AG08395 (cell line): ENCODE measurements at regions not wholly inside any gene's neighbourhood (a gene's known extent, or its start where the extent isn't known, plus 50 kb on each side); places are given as distances from the start of the nearest gene placed in this dataset.

Source experiments
- DNase-seq: peaks from one replicate; pipeline ENCODE4 v3.0.0; 2012; ENCODE audit warnings: mixed read lengths, low spot score

DNA sequence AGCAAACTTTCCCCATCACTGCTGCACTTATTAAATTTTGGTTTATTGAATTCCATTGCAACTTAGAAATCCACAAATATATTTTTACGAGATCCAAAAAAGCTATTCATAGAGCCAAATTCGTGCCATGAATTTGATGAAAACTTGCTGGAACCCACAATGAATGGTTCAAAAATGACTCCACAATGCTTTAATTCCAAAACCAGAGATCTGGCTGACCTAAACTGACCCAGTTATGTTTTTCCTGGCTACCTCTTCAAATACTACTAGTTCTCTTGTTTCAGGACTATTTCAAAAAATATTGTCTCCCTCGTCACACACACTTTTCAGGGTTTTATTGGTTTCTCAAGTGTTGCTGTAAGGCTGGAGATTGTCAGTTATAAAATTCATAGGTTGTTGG, 474.8 kb downstream of the PDGFC start:
- peak; percentile 55 for DNase-seq

DNA sequence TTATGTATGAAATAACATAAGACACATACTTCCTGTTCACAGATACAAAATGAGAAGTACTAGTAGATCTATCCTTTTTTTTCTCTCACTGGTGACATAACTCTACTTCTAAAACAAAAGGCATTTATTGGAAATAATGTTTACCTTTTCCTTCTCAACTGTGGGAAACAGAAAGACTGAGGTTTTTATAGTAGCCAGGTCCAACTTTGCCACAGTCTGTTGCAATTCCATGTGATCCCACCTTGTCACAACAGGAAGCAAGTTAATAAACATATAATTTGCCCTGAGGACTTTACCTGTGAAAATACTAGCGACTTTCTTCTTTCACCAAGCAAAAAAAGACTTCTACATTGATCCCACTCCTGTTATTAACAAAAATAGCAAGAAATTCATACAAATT, 475.8 kb downstream of the PDGFC start:
- no peak for DNase-seq

DNA sequence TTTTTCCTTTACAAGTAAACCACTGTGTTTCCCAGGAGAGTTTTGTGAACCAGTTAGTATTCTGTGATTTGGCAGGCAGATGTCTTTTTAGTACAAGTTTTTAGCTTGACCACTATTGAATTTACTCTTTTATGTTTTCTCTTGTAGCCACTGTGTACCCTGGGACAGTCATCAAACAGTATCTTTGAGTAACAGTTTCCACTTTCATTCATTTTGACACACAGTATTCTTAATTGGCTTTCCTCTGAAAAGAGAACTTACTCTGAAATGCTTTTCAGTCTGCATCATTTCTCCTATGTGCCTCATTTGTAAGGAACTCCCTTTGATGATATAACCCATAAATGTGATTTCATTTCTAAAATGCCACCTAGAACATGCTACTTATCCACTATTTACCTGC, 476.5 kb downstream of the PDGFC start:
- DNase-seq = peak; percentile 4

DNA sequence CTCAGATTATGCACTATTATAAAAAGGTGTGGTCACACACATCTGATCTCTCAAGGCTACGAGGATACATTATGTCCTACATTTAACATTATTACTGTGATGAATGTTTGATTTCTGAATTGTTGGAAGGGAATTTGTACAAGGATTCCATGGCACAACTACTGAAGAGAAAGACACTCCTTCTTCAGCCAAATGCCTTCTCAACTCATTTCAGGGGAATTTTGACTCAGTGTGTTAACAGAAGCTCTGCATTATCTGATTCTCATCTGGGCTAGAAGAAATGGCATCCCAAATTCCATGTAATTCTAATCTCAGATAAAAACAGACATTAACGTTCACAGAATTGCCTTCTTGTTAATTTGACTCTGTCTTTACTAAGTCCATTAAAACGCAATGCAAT, 477.7 kb downstream of the PDGFC start:
- DNase-seq = no peak

DNA sequence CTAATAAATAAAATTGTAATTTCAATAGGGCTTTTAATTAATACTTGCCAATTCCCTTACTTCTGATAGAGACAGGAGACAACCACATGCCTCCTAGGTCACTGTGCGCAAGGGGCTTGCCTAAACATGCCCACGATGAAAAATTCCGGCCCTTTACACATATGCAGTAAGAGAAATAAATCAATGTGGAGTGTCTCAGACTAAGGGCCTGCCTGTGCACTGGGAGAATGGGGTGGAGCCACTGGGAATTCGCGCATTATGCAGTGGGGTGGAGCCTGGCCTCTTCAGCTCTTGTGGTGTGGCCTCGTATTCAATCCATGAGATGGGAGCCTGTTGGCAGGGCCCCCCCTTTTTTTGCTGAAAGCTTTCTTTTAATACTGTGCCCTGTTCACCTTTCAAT, 484.5 kb downstream of the PDGFC start:
- no peak for DNase-seq

DNA sequence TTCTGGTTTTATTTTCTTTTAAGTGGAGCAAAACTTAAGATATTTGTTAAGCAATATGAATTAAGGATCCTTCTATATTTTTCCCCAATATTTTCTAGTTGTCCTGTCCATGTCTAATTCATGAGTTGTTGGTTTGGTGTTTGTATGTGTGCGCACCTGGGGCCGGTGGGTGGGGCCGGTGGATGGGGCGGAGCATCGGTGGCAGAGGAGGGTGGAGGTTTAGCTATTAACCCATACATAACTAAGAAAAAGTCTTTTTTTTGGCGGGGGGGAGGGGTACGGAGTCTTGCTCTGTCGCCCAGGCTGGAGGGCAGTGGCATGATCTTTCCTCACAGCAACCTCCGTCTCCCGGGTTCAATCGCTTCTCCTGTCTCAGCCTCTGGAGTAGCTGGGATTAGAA, 489.8 kb downstream of the PDGFC start:
- no peak for DNase-seq

DNA sequence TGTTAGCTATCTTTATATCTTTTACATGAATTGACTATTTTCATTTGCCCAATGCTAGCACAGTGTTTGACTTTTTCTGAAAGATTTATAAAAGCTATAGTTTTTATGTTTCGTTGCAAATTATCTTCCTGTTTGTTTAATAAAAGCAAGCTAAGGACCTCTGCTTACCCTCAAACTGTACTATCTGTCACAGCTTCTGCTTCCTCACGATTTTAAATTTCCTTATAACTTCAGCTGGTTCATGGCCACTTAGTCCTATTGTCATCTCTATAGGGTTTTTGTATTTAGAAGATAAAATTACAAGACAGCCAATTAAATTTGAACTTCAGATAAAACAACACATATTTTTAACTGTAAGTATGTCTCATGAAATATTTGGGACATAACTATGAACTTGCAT, 494.0 kb downstream of the PDGFC start:
- DNase-seq = no peak

DNA sequence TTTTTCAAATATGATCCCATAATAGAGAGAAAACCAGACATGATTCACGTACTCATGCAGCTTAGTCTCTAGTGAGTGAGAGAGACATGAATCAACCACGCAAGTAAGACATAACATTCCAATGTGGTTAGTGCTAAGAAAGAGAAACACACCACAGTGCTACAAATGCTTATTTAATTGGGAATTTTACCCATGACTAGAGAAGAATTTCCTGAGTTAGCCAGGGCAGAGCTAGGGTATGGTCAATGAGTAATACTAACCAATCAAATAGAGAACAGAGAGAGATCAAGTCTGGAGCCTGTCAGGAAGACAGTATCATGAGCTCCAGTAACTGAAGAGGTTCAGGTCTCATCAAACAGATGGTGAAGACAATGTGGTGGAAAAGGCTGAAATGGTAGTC, 495.2 kb downstream of the PDGFC start:
- peak; percentile 87 for DNase-seq

DNA sequence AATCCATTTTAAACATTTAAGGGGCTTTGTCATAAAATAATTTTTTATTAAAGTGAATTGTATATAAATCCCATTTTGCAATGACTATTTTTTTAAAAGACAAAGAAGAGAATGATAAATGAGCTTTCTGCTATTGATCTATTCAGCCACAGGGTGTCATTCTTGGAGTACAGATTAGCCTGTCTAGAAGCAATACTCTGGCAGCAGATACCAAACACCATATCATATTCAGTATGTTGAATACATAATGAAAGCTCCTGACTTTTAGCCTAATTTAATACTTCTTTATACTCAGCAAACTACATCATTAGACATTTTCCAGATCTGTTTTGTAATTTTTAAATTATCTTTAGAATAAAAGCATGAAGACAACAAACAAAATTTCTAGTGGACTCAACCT, 496.3 kb downstream of the PDGFC start:
- DNase-seq = peak; percentile 26

DNA sequence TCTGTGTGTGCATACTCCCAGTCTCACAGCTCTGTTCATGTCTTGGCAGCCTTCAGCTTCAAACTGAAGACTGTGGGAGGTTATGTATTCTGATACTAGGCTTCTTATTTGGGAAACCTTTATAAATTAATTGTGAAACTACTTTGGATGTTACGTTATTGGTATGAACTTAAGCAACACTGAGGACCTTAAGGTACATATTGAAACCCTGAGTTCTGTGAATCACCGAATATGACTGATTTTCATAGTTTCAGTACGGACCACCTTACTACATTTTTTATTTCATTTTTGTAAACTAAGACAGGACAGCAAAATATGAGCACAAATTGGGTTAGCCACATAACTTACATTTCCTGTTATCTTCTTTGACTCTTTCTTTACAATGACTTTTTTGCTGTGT, 498.4 kb downstream of the PDGFC start:
- no peak for DNase-seq

DNA sequence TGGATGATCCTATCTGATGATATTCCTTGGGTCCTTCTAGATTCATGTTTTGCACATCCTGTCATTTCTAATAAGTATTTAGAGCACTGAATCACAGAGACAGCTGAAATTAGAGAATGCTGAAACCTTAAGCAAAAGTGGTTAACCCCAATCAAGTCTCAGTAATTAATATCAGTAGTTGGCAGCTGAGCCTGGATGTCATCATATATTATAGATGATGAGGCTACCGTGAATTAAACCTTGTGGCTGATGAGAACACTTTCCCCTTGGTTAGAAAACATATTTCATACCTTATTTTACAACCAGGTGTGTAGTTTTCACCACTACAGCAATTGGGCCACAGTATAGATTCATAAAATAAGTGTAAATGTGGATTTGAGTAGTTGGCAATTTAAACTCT, 499.0 kb downstream of the PDGFC start:
- DNase-seq = no peak

DNA sequence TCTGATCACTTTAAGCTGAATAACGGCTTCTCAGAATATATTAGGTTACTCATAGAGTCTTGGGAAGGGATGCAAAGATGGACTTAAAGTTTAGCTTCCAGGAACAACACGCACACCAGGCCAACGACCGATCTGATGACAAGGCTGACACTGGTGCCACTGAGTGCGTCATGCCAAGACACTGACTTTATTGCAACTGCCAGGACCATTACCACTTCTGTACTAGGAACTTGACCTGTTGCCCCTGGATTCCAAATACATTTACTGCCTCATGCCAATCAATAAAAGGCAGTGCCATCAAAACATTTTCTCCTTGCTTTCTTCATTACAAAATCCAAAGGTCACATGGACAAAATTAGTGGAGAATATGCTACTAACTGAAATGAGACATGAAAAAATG, 505.9 kb upstream of the CTSO start:
- DNase-seq = no peak

DNA sequence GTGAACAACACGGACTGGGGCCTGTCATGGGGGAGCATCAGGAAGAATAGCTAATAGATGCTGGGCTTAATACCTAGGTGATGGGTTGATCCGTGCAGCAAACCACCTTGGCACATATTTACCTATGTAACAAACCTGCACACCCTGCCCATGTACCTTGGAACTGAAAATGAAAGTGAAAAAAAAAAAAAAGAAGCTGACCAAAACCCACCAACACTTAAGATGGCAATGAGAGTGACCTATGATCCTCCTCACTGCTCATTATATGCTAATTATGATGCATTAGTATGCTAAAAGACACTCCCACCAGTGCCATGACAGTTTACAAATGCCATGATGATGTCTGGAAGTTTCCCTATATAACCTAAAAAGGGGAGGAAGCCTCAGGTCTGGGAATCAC, 503.2 kb upstream of the CTSO start:
- DNase-seq = no peak

DNA sequence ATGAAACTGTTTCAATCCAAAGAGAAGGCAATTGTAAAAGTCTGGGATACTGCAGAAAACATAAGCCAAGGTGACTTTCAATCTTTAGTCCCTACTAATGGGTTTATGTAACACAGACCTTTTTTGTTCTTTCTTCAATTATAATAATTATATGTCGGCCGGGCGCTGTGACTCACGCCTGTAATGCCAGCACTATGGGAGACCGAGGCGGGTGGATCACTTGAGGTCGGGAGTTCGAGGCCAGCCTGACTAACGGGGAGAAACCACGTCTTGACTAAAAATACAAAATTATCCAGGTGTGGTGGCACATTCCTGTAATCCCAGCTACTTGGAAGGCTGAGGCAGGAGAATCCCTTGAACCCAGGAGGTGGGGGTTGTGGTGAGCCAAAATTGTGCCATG, 489.8 kb upstream of the CTSO start:
- no peak for DNase-seq

DNA sequence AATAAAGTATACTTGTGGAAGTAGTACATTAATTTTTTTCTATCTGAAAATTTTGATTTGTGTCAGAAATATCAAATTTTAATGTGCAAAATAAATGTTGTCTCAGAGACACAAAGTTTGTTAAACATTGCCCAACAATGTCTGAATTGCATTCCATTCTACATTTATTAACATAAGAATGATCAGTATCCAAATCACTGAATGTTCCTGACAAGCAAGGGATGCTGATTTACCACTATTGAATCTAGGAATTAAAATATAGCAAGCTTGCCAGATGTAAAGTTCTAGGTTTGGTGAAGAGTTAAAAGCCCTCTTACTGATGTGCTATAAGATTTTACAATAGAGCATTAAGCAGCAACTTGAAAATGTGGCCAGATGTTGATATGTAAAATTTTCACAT, 489.2 kb upstream of the CTSO start:
- no peak for DNase-seq

DNA sequence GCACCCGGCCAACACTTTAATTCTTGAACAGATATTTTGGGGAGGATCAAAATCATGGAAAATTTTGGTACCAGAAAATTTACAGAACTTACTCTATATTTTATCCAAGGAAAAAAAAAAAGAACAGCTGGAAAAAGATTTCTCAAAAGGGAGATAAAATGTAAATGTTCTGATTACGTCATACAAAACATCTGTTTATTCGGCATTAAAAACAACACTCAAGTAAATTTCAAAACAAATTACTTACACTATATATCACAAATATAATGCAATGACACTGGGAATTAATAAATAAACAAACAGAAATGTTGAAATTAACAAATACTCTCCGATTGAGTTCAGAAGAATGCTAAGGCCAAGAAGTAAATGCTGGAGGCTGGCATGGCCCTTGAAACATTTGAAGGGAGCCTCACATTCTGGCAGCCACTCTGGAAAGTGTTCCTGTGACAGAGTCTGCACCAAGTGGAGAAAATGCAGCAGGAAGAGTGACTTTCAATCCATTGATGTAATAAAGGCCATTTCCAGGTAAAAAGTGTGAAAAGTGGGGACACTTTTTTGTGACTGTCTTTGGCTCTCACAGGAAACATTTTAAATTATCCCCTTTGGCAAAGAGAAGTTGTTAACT, 486.0 kb upstream of the CTSO start:
- DNase-seq = no peak

DNA sequence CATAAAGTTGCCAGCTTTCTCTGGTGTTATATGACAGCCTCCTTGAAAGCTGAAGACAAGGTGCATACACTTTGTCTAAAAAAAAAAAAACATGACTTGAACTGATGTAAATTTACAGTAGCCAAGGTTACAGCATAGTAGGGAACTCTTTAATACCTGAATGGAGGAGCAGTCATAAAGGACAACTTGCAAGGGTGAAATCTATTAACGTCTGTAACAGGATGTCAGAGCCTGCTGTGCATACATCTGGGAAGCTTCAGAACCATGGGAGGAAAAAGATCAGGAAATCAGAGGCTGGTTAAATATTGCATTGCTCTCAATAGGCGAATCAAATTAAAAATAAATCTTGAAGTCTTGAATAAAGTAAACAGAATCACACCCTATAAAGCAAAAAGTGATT, 484.0 kb upstream of the CTSO start:
- DNase-seq = no peak

DNA sequence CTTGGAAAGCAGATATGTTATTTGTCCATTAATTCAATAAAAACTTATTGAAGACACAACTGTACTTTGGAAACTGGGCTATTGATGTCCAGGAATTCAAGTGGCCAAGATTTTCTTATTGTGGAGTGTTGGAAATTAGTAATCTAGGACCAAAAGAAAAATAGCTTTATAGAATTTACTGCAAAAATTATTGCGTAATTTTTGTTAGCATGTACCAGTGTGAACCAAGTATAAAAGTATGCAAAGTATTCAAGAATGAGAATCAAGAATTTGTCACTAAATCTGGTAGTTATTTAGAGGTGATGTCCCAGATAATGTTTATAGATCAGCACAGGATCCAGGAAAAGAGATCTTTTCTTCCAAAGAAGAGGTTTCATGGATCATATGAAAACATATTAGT, 468.9 kb upstream of the CTSO start:
- peak; percentile 11 for DNase-seq

DNA sequence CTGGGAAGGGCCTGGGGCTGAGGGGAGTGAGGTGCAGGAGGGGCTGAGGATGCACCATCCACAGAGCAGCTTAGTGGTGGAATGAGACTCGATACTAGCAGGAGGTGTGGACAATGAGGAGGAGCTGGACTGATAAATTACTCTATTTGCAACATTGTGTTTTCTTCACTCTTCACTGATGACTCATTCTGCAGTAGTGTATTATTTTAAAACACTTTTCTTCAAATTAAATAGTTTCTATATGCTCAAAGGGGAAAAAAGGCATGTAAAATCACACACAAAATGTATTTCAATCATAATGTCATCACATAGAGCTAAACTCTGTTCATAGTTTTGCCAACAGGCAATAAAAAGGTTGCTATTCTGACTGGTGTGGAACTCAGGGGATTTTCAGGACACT, 467.0 kb upstream of the CTSO start:
- DNase-seq = peak; percentile 40

DNA sequence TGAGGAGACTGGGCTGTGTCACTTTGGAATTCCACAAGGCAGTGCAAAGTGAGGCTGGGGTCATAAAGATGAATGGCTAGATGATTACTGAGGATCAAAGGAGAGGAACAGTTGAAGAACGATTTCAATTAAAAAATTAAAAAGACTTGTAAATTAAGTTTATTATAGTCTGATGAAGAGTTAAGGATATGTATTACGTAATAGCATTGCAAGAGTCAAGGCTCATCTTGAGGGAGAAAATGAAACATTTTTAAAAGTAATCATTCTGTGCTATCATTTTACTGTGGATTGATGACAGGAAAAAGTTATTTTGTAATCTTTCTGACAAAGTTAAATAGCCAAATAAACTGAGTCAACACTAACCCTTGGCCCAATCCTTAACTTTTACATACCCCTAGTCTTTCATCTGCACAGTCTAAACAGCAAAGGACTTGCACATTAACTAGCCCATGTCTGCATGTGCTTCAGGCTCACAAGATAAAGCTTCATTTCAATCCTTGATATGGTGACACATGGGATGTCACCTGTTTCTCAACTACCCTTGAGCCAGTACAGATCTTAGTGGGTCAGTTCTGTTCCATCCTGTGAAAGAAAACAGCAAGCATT, 465.5 kb upstream of the CTSO start:
- DNase-seq = no peak

DNA sequence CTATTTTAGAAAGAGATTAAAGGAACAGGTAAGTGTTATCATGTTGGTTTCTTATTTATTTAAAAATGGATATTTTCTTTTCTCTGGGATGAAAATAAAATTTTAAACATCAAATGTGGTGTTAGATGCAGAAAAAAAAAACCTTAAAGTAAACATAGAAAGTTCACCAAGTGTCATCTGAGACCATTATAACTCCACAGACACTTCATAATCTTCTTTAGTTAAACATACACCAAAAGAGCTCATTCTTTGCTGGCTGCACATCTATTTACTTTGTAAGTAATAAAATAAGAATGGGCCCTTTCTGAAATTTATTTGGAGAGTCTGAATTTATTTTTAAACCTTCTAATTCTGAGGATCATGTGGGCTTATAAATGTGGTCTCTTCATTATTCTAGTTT, 460.7 kb upstream of the CTSO start:
- DNase-seq = no peak

DNA sequence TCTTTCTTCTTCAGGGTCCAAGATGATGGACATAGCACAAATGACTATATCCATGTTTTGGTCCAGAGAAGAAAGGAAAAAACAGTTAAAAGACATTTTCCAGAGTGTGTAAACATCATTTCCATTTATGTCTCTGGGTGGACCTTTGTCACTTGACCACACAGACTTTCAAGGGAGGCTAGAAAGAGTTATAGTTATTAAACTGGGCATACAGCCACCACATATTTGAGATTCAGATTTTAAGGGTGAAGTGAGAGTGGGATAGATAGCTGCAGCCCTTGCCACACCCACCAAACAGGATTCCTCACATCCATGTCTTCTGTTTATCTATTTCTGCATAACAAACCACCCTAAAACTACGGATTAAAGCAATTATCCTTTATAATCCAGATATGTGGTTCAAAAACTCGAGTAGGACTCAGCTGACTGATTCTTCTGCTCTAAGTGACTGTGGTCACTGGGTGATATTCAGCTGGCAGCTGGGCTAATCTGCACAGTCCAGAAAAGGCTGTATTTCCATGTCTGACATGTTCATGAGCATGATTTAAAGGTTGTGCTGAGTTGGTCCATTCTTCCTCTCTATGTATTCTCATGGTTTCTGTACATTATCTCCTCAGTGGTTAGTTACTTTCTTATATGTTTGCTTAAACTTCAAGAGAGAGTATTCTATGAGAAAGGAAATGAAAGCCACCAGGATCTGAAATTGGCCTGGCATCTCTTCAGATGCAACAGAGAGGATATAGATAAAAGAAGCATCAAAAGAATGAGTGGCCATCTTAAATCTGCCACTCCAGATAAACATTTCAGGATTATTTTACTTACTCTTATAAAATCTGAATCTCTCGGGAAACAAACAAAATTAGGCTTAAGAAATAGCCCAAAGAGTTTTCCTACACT, 459.8 kb upstream of the CTSO start:
- DNase-seq = no peak

DNA sequence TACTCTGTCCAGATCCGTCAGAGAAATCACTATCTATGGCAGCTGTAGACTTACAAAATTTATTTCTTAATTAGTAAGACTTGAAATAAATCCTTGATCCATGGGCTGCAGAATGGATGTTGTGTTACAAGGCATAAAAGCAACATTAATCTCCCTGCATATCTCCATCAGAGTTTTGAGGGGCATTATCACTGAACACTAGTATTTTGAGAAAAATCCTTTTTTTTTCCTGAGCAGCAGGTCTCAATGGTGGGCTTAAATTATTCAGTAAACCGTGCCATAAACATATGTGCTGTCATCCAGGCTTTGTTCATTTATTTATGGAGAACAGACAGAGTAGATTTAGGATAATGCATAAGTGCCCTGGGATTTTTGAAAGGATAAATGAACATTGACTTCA, 457.9 kb upstream of the CTSO start:
- no peak for DNase-seq

DNA sequence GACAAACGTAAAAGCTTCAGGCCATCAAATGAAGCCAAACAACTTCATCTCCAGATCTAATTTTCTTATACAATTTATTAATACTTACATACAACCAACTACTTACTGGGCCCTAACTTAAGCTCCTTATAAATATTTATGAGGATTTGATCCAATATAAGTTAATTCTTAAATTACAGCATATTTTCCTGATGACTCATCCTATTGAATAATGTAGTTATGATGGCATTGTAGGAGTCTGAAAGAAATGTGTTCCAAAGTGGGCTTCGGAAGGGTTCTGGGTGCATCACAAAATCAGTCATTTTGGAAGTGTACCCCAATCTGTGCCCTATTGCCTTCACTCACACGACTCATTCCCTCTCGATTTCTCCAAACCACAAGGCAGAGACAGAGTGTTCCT, 455.1 kb upstream of the CTSO start:
- no peak for DNase-seq
